Parathyroid adenoma (tissue), 2 donors: ENCODE measurements at regions not wholly inside any gene's neighbourhood (a gene's known extent, or its start where the extent isn't known, plus 50 kb on each side); places are given as distances from the start of the nearest gene placed in this dataset.
A peak's percentile ranks its signal among the peaks of the same experiment; 100 is the strongest.

ENCODE experiments used
- H2AFZ ChIP-seq: fragments of 300-600 bp; sonication (generic); one replicate; pipeline ENCODE4 v1.7.0; 2017; ENCODE audit warnings: antibody characterized with exemption, mild to moderate bottlenecking
- H3K27ac ChIP-seq: fragments of 300-600 bp; sonication (generic); one replicate; pipeline ENCODE4 v1.7.0; 2017
- H3K27me3 ChIP-seq: fragments of 300-600 bp; sonication (generic); one replicate; pipeline ENCODE4 v1.7.0; 2017; ENCODE audit warnings: low read length; ENCODE audit not compliant: control insufficient read depth, insufficient read depth
- H3K36me3 ChIP-seq: fragments of 300-600 bp; sonication (generic); one replicate; pipeline ENCODE4 v1.7.0; 2017; ENCODE audit warnings: low read length; ENCODE audit not compliant: control insufficient read depth, insufficient read depth
- H3K4me1 ChIP-seq: fragments of 300-600 bp; sonication (generic); one replicate; pipeline ENCODE4 v1.7.0; 2017; ENCODE audit warnings: control low read depth
- H3K4me2 ChIP-seq: fragments of 300-600 bp; sonication (generic); one replicate; pipeline ENCODE4 v1.7.0; 2017; ENCODE audit warnings: low read length
- H3K4me3 ChIP-seq: fragments of 300-600 bp; sonication (generic); one replicate; pipeline ENCODE4 v1.7.0; 2017; ENCODE audit warnings: low read depth, low read length
- H3K79me2 ChIP-seq: fragments of 300-600 bp; sonication (generic); one replicate; pipeline ENCODE4 v1.7.0; 2017; ENCODE audit warnings: control low read depth
- H3K9ac ChIP-seq: fragments of 300-600 bp; sonication (generic); one replicate; pipeline ENCODE4 v1.7.0; 2017; ENCODE audit warnings: mild to moderate bottlenecking
- H3K9me3 ChIP-seq: fragments of 300-600 bp; sonication (generic); one replicate; pipeline ENCODE4 v1.7.0; 2017; ENCODE audit warnings: low read length; ENCODE audit not compliant: control insufficient read depth
- TF ChIP-seq, protein P1 (sequence below): fragments of 300-600 bp; sonication (generic); IDR thresholded peaks from one replicate; pipeline ENCODE4 v1.7.0; 2017; ENCODE audit warnings: antibody characterized with exemption, mild to moderate bottlenecking
- donor health status: primary hyperparathyroidism.

DNA sequence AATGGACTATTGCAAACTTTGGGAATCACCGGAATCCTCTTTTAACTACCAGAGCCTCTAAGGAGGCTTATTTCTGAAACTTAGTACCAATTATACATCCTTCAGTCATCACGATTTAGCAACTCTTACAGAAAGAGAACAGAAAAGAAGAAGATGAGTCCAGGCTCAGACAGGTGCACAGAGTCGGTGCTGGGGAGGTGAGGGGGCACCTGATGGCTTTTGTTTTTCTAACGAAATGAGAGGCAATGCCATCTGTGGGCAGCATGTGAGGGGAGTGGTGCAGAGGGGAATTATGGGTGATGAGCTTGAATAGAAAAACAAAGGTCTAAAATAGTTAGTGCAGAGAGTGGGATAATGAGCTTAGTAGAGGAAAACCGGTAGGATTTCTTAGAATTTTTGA, 522.6 kb downstream of the CMPK2 start:
- Histone ChIP-seq H3K4me1 (no peaks in the 10 kb centered on the region), H3K4me3 (no peak overlapping the region), H3K9me3 (no peaks in the 10 kb centered on the region), H3K79me2 (no peaks in the 10 kb centered on the region), H3K9ac (no peak overlapping the region), H3K27ac (no peak overlapping the region), H3K4me2 (no peak overlapping the region), H3K27me3 (no peaks in the 10 kb centered on the region), H3K36me3 (no peaks in the 10 kb centered on the region), H2AFZ (no peak overlapping the region)
- TF ChIP-seq, protein P1, sequence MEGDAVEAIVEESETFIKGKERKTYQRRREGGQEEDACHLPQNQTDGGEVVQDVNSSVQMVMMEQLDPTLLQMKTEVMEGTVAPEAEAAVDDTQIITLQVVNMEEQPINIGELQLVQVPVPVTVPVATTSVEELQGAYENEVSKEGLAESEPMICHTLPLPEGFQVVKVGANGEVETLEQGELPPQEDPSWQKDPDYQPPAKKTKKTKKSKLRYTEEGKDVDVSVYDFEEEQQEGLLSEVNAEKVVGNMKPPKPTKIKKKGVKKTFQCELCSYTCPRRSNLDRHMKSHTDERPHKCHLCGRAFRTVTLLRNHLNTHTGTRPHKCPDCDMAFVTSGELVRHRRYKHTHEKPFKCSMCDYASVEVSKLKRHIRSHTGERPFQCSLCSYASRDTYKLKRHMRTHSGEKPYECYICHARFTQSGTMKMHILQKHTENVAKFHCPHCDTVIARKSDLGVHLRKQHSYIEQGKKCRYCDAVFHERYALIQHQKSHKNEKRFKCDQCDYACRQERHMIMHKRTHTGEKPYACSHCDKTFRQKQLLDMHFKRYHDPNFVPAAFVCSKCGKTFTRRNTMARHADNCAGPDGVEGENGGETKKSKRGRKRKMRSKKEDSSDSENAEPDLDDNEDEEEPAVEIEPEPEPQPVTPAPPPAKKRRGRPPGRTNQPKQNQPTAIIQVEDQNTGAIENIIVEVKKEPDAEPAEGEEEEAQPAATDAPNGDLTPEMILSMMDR, result no peak

DNA sequence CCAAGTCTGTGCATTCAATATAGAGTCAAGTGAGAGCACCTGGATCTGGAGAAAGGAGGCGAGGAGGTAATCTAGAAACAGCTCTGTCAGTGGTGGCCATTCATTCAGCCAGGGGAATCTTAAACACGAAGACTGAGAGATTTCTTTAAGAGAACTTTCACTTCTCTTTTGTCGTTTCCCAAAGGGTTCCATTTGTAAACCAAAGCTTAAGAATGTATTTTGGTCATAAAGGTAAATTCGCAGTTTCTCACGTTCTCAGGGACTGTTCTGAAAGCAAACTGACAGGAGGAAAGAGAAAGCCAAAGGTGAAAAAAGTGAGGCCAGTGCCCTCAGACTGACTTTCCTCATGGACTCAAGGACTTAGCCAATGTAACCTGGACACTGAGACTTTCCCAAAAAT, 513.5 kb downstream of the CMPK2 start:
- no peak overlapping the region for H2AFZ ChIP-seq
- H3K36me3 ChIP-seq, result no peaks in the 10 kb centered on the region
- H3K9me3 ChIP-seq, result no peaks in the 10 kb centered on the region

DNA sequence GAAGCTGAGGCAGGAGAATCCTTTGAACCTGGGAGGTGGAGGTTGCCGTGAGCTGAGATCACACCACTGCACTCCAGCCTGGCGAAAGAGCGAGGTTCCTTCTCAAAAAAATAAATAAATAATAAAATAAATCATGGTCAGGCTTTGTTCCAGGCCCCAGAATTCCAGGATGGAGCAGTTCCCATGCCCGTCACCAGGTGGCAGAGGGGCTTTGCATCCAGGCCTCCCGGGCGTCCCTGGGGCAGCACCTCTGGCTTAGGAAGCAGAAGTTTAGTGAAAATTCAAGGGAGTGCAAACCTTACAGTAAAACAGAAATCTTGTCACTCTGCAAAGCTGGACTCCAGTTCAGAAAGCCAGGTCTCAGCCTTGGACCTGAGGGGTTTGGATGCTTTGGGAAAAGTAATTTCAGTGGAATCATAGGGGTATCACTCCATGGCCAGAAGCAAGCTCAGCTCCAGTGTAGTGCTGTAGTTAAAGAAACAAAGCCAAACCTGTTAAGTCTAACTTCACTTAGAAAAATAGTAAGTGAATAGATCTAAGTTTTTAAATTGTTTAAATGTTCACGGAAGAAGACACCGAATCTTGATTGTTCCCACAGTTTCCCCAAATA, 512.7 kb downstream of the CMPK2 start:
- Histone ChIP-seq H3K79me2 (no peaks in the 10 kb centered on the region), H3K27ac (no peak overlapping the region), H3K9ac (no peak overlapping the region), H3K4me1 (no peaks in the 10 kb centered on the region), H3K4me2 (no peak overlapping the region), H2AFZ (no peak overlapping the region), H3K9me3 (no peaks in the 10 kb centered on the region), H3K36me3 (no peaks in the 10 kb centered on the region), H3K27me3 (no peaks in the 10 kb centered on the region), H3K4me3 (no peak overlapping the region)
- TF ChIP-seq, protein P1, result peak; percentile 16

More for the DNA sequence above, 513.5 kb downstream of the CMPK2 start:
- Histone ChIP-seq H3K9ac (no peak overlapping the region), H3K4me3 (no peak overlapping the region), H3K4me2 (no peak overlapping the region), H3K27me3 (no peaks in the 10 kb centered on the region), H3K79me2 (no peaks in the 10 kb centered on the region), H3K4me1 (no peaks in the 10 kb centered on the region), H3K27ac (no peak overlapping the region)
- TF ChIP-seq, protein P1, result no peak

DNA sequence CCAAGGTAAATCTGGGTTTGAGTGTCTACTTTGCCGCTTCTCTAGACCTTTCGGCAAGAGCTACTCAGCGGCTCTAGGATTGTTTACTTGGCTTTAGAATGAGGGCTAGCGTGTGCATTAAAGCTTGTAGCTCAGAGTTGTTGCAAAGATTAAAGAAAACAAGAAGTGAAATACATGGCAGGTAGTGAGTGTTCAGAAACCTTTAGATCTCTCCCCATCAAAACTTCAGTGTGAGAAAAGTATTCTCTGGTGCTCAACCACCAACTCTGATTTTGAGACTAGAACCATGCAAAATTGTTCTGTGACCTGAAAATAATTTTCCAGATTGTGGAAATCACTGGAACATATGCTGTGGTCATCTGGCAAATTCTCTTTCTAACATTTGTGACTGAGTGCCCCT, 512.0 kb downstream of the CMPK2 start:
- Histone ChIP-seq H3K27me3 (no peaks in the 10 kb centered on the region), H3K9me3 (no peaks in the 10 kb centered on the region), H3K9ac (no peak overlapping the region), H3K36me3 (no peaks in the 10 kb centered on the region), H2AFZ (no peak overlapping the region), H3K79me2 (no peaks in the 10 kb centered on the region), H3K4me2 (no peak overlapping the region), H3K27ac (no peak overlapping the region), H3K4me3 (no peak overlapping the region), H3K4me1 (no peaks in the 10 kb centered on the region)
- TF ChIP-seq, protein P1, result no peak

DNA sequence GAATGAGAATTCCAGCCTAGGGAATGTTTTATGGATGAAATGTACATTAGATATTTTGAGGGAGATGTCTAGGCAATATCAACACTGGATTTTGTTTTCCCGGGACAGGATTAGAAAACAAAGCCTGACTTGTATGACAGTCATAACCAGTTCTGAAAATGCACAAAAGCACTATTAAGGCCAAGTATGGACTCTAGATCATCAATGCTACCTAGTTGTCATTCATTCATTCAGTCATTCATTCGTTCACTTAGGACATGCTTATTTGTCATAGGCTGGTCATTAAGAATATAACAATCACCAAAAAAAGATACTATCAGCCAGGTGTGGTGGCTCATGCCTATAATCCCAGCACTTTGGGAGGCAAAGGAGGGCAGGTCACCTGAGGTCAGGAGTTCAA, 511.2 kb downstream of the CMPK2 start:
- H3K4me1 ChIP-seq, result no peaks in the 10 kb centered on the region
- H3K9me3 ChIP-seq, result no peaks in the 10 kb centered on the region
- H3K27me3 ChIP-seq, result no peaks in the 10 kb centered on the region
- H2AFZ ChIP-seq, result no peak overlapping the region
- no peak overlapping the region for H3K27ac ChIP-seq
- H3K4me3 ChIP-seq, result no peak overlapping the region
- no peaks in the 10 kb centered on the region for H3K79me2 ChIP-seq
- no peaks in the 10 kb centered on the region for H3K36me3 ChIP-seq
- no peak overlapping the region for H3K9ac ChIP-seq
- no peak overlapping the region for H3K4me2 ChIP-seq
- TF ChIP-seq, protein P1, result no peak
